ENCODE measurements at regions not wholly inside any gene's neighbourhood (a gene's known extent, or its start where the extent isn't known, plus 50 kb on each side); places are given as distances from the start of the nearest gene placed in this dataset.
"Not testable (repeated sequence)": the region's sequence is repeated elsewhere in the genome, so short reads cannot be mapped to it uniquely, and the experiment has no call there.

DNA sequence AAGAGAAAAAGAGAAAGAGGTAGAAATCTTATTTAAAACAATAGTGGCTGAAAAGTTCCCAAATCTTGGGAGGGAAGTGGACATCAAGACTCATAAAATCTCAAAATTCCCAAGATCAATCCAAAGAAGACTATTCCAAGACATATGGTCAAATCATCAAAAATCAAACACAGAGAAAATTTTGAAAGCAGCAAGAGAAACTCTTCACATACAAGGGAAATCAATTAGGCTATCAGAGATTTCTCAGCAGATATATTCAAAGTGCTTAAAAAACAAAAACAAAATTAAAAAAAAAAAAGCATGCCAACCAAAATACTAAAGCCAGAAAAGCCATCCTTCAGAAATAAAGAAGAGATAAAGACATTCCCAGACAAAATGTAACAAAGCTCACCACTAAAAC is 52.6 kb upstream of the RALGPS2 start:
- TF ChIP-seq, protein P1, sequence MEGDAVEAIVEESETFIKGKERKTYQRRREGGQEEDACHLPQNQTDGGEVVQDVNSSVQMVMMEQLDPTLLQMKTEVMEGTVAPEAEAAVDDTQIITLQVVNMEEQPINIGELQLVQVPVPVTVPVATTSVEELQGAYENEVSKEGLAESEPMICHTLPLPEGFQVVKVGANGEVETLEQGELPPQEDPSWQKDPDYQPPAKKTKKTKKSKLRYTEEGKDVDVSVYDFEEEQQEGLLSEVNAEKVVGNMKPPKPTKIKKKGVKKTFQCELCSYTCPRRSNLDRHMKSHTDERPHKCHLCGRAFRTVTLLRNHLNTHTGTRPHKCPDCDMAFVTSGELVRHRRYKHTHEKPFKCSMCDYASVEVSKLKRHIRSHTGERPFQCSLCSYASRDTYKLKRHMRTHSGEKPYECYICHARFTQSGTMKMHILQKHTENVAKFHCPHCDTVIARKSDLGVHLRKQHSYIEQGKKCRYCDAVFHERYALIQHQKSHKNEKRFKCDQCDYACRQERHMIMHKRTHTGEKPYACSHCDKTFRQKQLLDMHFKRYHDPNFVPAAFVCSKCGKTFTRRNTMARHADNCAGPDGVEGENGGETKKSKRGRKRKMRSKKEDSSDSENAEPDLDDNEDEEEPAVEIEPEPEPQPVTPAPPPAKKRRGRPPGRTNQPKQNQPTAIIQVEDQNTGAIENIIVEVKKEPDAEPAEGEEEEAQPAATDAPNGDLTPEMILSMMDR (IDR thresholded peaks at IDR 0.05; ENCODE audit: insufficient read depth, low read length): no peak
- DNase-seq (ENCODE audit: low read depth): no peak
- no peak overlapping the region for H3K4me3 ChIP-seq (ENCODE audit: low read depth, low read length)

DNA sequence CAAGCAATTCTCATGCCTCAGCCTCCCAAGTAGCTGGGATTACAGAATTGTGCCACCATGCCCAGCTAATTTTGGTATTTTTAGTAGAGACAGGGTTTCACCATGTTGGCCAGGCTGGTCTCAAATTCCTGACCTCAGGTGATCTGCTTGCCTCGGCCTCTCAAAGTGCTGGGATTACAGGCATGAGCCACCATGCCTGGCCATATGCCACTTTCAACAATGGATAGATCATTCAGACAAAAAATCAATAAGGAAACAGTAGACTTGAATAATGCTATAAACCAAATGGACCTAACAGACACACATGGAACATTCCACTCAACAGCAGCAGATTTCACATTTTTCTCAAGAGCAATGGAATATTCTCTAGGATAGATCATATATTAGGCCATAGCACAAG is 50.5 kb upstream of the RALGPS2 start:
- H3K4me3 ChIP-seq (ENCODE audit: low read depth, low read length); DNase-seq (ENCODE audit: low read depth): not testable (repeated sequence)
